ENCODE measurements at regions not wholly inside any gene's neighbourhood (a gene's known extent, or its start where the extent isn't known, plus 50 kb on each side); places are given as distances from the start of the nearest gene placed in this dataset.

DNA sequence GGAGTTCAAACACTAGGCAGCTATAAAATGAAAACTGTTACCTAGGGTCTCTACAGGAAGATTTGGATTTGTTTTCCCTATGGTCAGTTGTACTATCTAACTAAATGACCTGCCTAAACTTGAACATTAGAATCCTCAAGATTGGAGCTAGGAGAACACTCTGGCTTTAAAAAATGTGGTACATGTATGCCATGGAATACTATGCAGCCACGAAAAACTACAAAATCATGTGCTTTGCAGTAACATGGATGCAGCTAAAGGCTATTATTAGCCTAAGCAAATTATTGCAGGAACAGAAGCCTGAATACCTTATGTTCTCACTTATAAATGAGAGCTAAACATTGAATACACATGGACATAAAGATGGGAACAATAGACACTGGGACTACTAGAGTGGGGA is 87.1 kb upstream of the MAGI2 start:
- TF ChIP-seq POLR2A (IDR thresholded peaks at IDR 0.05) (no peak), CTCF (IDR thresholded peaks at IDR 0.05) (no peak)

All from uterus (tissue), 2 donors.